GM12865 (cell line): ENCODE measurements at regions not wholly inside any gene's neighbourhood (a gene's known extent, or its start where the extent isn't known, plus 50 kb on each side); places are given as distances from the start of the nearest gene placed in this dataset.

Experiments
- DNase-seq: peaks from one replicate; pipeline ENCODE4 v3.0.0; 2010; ENCODE audit warnings: low read depth
- H3K4me3 ChIP-seq: 2 replicates; pipeline ENCODE4 v1.5.1; 2011; ENCODE audit warnings: mild to moderate bottlenecking, low read depth, low read length, control low read depth
- TF ChIP-seq, protein P1 (sequence below): IDR thresholded peaks from 2 replicates; pipeline ENCODE4 v1.5.1; 2011; ENCODE audit warnings: low read length, control low read depth, low read depth, inconsistent platforms; ENCODE audit not compliant: insufficient read depth; ENCODE audit errors: missing control alignments

DNA sequence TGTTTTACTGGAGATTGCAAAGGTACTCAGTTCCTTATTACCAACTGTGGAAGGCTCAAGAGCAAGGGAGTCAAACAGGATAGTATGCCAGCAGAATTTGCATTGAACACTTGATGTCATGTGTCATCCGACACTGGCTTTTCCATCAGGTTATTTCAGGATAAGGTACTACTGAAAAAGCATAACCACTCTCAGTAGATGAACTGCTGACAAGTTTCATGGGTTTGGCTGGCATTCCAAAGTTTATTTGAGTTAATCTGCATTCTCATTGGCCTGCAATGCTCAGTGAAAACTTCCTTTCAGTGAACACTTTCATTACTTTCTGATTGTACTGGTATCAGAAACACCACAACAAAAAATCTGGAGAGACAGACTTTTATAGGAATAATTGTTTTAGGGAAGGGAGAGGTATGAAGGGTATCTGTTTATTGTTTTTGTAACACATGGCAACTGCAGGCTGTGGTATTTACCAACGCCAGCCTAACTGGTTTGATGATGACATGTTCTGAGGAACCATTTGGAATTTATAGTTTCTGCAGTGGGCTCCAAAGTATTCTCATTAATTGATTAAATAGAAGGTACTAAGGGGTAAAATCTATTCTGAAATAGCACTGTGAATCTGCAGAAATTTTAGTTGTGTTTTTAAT, 345.7 kb upstream of the NR3C2 start:
- DNase-seq, result no peak
- TF ChIP-seq, protein P1, sequence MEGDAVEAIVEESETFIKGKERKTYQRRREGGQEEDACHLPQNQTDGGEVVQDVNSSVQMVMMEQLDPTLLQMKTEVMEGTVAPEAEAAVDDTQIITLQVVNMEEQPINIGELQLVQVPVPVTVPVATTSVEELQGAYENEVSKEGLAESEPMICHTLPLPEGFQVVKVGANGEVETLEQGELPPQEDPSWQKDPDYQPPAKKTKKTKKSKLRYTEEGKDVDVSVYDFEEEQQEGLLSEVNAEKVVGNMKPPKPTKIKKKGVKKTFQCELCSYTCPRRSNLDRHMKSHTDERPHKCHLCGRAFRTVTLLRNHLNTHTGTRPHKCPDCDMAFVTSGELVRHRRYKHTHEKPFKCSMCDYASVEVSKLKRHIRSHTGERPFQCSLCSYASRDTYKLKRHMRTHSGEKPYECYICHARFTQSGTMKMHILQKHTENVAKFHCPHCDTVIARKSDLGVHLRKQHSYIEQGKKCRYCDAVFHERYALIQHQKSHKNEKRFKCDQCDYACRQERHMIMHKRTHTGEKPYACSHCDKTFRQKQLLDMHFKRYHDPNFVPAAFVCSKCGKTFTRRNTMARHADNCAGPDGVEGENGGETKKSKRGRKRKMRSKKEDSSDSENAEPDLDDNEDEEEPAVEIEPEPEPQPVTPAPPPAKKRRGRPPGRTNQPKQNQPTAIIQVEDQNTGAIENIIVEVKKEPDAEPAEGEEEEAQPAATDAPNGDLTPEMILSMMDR, result no peak
- no peak overlapping the region for H3K4me3 ChIP-seq

DNA sequence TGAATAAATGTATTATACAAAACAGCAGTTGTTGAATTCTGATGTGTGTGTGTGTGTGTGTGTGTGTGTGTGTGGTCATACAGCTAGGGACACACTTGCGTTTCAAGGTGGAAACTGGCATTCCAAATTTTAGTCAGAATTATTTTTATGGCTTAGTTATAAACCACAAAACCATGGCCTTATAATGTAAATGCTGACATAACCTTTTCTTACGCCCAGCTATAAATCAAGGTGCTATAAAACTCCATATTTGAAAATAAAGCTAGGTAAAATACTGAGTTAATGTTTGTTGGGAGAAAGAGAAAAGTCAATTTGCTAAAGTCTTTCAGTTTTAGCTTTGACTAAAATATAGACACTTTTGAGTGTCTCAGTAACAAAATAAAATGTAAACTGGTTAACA, 345.1 kb upstream of the NR3C2 start:
- TF ChIP-seq, protein P1, result no peak
- no peak overlapping the region for H3K4me3 ChIP-seq
- DNase-seq, result no peak

DNA sequence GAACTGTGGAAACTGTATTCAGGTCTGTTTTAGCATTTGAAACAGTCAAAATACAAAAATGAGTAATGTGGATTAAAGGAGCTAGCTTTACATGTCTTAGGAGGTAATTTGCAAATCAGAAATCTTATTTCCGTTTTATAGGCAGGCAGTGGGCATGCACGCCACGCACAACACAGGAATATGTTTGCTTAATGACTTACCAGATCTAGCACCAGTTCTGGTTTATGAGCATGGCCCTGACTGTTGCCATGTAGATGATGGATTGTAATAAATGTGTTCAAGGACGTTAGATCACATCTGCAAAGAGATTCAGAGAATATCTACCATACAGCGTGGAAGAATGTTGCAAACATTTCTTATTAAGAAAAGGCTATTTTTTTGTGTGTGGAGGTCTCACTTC, 344.5 kb upstream of the NR3C2 start:
- DNase-seq, result no peak
- no peak overlapping the region for H3K4me3 ChIP-seq
- TF ChIP-seq, protein P1, result no peak

DNA sequence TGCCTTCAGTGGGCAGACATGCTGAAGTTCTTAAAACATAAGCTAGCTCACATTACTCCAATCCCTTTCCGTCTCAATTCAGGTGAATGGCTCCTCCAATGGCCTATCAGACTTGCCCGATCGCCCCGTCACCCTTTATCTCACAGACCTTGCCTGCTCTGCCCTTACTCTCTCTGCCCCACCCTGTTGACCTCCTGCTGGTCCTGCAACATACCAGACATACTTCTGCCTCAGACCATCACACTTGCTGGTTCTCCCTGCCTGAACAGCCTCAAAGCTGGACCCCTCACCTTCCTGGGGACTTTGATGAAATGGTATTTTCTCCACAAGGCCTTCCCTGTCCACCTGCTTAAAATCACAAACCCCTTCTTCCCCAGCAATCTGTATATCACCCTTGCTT, 340.1 kb upstream of the NR3C2 start:
- no peak for DNase-seq
- TF ChIP-seq, protein P1, result no peak
- no peak overlapping the region for H3K4me3 ChIP-seq

DNA sequence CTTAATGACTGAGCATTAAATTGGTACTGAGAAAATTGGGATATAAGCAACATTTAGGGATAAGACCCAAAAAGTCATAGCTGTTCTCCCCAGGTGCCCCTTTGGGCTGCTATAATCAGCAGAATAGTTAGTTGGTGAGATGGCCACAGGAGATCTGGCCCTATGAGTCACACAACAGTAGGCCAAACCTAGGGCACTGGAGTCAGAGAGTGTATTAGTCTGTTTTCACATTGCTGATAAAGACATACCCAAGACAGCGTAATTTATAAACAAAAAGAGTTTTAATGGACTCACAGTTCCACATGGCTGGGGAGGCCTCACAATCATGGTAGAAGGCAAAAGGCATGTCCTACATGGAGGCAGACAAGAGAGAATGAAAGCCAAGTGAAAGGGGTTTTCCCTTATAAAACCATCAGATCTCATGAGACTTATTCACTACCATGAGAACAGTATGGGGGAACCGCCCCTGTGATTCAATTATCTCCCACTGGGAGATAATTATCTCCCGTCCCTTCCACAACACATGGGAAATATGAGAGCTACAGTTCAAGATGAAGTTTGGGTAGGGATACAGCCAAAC, 338.3 kb upstream of the NR3C2 start:
- no peak for DNase-seq
- H3K4me3 ChIP-seq, result no peak overlapping the region
- TF ChIP-seq, protein P1, result no peak

DNA sequence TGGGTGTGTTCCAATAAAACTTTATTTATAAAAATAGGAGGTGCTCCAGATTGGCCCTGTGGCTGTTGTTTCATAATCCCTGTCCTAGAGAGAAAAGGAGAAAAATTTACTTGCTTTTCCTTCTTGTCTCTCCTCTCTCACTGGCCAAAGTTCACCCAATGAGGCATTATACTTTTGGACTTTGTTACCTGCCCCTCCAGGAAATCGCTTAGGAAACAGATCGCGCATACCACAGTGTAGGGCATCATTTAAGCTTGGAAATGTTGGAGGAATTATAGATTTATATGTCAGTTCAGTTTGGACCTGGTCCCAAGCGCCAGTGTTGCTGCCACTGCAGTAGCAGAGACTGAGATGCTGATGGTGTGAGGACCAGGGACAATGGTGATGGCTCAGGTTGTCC, 337.6 kb upstream of the NR3C2 start:
- TF ChIP-seq, protein P1, result no peak
- DNase-seq, result no peak
- no peak overlapping the region for H3K4me3 ChIP-seq

DNA sequence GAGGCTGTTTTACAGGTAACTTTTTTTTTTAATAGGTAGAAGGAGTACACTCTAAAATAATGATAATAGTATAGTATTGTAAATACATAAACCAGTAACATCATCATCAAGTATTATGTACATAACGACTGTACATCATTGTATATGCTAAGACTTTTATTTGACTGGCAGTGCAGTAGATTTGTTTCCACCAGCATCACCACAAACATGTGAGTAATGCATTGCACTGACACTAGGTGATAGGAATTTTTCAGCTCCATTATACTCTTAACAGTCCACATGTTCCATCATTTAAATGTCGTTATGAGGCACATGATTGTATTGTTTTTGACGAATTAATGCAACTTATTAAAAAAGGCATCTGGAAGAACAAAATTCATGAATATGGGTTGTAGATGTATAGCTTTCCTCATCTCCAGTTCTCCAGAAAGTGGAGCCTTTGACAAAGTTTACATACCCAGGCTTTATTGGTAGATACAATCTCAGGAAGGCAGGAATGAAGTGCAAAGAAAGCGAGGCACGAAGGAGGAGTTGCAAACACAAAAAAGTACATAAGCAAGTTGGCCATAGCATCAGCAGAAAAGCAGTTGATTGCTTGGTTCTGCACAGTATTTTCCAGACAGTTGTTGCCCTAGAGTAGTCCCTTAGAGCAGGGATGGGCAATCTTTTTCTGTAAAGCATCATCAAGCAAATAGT, 336.9 kb upstream of the NR3C2 start:
- TF ChIP-seq, protein P1, result no peak
- no peak for DNase-seq
- H3K4me3 ChIP-seq, result no peak overlapping the region
